Prostate gland (tissue), 2 donors: ENCODE measurements at regions not wholly inside any gene's neighbourhood (a gene's known extent, or its start where the extent isn't known, plus 50 kb on each side); places are given as distances from the start of the nearest gene placed in this dataset.

Experiments
- DNase-seq: peaks from one replicate; pipeline ENCODE4 v3.0.0-alpha.2; 2019; ENCODE audit warnings: low spot score
- H3K27ac ChIP-seq, 2 donors: fragments of 200-600 bp; sonication (generic); 2 replicates each; pipeline ENCODE4 v1.5.1; 2017 to 2019
- H3K27me3 ChIP-seq: fragments of 200-600 bp; sonication (generic); replicated peaks from 2 replicates; pipeline ENCODE4 v1.5.1; 2019; ENCODE audit not compliant: insufficient read depth
- H3K36me3 ChIP-seq, 2 donors: fragments of 200-600 bp; sonication (generic); 1 replicate in 1 of 2; 2 replicates in 1 of 2; pipeline versions ENCODE4 v1.5.1 to v1.8.1; 2017 to 2019
- H3K4me1 ChIP-seq: fragments of 200-600 bp; sonication (generic); replicated peaks from 2 replicates; pipeline ENCODE4 v1.5.1; 2019
- H3K4me3 ChIP-seq, 2 donors: fragments of 200-600 bp; sonication (generic); 2 replicates each; pipeline ENCODE4 v1.5.1; 2017 to 2019
- H3K9me3 ChIP-seq: fragments of 200-600 bp; sonication (generic); 2 replicates; pipeline ENCODE4 v1.5.1; 2017
- POLR2A ChIP-seq: fragments of 450-650 bp; IDR thresholded peaks from one replicate; pipeline ENCODE4 v1.6.1; 2016; ENCODE audit warnings: antibody characterized with exemption, mild to moderate bottlenecking
- POLR2AphosphoS5 ChIP-seq: sonication (generic); formaldehyde crosslinking; IDR thresholded peaks from one replicate; pipeline ENCODE4 v1.6.1; 2017; ENCODE audit warnings: antibody characterized with exemption
- WGBS: methylation state at CpG from one replicate; pipeline ENCODE4 v1.1.5; 2018; 5-methylcytosine and 5-hydroxymethylcytosine counted together
- intact Hi-C: fragments of 100-400 bp; cut with DNase I; formaldehyde crosslinking; loops from one replicate; pipeline ENCODE4 v1.14.2; 2022
- TF ChIP-seq, protein P1 (sequence below), 4 experiments: fragments of 200-600 bp in 2 of 4; fragments of 450-650 bp in 2 of 4; sonication (generic) in 2 of 4; IDR thresholded peaks; 1 replicate in 3 of 4; 2 replicates in 1 of 4; pipeline ENCODE4 v1.5.1; 2016 to 2019; ENCODE audit warnings: antibody characterized with exemption in 4 of 4, mild to moderate bottlenecking in 2 of 4, moderate library complexity in 2 of 4

DNA sequence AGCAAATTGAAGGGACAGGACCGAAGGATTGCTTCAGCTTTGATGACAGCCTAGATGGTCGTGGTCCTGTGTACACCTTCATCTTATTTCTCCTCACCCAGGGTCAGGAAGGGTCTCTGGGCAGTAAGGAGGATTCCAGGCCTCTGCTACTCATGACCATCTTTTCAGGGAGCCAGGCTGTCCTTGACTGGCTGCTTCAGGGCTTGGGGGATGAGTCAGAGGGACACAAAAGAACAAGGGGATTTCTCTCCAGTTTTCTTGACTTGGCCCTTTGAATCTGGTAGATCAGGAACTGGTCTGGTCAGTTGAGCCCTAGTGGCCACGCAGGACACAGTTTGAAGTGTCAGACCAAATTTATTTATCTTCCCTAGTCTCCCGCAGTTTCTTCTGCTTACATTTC, 402.1 kb upstream of the CHD6 start:
- 54% methylated on average over 4 of the region's 4 CpGs for WGBS
- no peaks in the 10 kb centered on the region for H3K36me3 ChIP-seq
- no peak for TF ChIP-seq POLR2AphosphoS5
- TF ChIP-seq, protein P1, sequence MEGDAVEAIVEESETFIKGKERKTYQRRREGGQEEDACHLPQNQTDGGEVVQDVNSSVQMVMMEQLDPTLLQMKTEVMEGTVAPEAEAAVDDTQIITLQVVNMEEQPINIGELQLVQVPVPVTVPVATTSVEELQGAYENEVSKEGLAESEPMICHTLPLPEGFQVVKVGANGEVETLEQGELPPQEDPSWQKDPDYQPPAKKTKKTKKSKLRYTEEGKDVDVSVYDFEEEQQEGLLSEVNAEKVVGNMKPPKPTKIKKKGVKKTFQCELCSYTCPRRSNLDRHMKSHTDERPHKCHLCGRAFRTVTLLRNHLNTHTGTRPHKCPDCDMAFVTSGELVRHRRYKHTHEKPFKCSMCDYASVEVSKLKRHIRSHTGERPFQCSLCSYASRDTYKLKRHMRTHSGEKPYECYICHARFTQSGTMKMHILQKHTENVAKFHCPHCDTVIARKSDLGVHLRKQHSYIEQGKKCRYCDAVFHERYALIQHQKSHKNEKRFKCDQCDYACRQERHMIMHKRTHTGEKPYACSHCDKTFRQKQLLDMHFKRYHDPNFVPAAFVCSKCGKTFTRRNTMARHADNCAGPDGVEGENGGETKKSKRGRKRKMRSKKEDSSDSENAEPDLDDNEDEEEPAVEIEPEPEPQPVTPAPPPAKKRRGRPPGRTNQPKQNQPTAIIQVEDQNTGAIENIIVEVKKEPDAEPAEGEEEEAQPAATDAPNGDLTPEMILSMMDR (IDR thresholded peaks at IDR 0.05) = no peak
- no peak for TF ChIP-seq POLR2A
- no peak overlapping the region for H3K4me3 ChIP-seq
- intact Hi-C loops = no loop called here
- H3K4me1 ChIP-seq = no peaks in the 10 kb centered on the region
- no peaks in the 10 kb centered on the region for H3K9me3 ChIP-seq
- no peak for DNase-seq
- H3K27me3 ChIP-seq = peaks cover 3% of the 10 kb centered on the region
- H3K27ac ChIP-seq = no peak overlapping the region

DNA sequence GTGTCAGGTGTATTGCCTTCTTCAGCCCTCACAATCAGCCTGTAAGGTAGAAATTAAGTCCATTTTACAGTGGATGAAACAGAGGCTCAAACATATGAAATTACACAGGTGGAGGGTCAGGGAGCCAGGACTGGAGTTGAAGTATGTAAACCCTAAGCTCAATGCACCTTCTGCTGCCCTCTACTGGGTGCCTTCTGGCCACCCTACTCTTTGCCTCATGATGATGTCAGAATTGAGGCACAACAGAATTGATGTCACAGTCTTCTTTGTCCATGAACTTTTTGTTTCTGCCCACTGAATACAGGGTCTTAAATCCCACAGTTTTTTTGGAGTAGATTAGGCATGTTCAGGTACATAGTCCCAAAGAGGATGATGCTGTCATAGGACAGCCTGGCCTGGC, 400.8 kb upstream of the CHD6 start:
- H3K9me3 ChIP-seq = no peaks in the 10 kb centered on the region
- no peaks in the 10 kb centered on the region for H3K36me3 ChIP-seq
- peaks cover 3% of the 10 kb centered on the region for H3K27me3 ChIP-seq
- no peak overlapping the region for H3K4me3 ChIP-seq
- no peak overlapping the region for H3K27ac ChIP-seq
- intact Hi-C loops = no loop called here
- DNase-seq = no peak
- H3K4me1 ChIP-seq = no peaks in the 10 kb centered on the region
- TF ChIP-seq POLR2AphosphoS5 (no peak), POLR2A (no peak)
- TF ChIP-seq, protein P1 (IDR thresholded peaks at IDR 0.05) = no peak

DNA sequence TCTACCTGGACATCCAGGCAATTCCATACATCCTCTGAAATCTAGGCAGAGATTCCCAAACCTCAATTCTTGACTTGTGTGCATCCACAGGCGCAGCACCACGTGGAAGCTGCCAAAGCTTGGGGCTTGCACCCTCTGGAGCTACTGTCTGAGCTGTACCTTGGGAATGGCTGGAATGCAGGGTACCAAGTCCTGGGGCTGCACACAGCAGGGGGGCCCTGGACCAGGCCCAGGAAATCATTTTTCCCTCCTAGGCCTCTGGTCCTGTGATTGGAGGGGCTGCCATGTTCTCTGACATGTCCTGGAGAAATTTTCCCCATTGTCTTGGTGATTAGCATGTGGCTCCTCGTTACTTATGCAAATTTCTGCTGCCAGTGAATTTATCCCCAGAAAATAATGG, 391.9 kb upstream of the CHD6 start:
- DNase-seq = no peak
- no peaks in the 10 kb centered on the region for H3K36me3 ChIP-seq
- H3K27me3 ChIP-seq = no peaks in the 10 kb centered on the region
- WGBS = 74% methylated on average over 3 of the region's 3 CpGs
- no peak overlapping the region for H3K27ac ChIP-seq
- no peak overlapping the region for H3K4me3 ChIP-seq
- intact Hi-C loops = no loop called here
- H3K9me3 ChIP-seq = no peaks in the 10 kb centered on the region
- TF ChIP-seq, protein P1 (IDR thresholded peaks at IDR 0.05) = no peak
- TF ChIP-seq POLR2A (no peak), POLR2AphosphoS5 (no peak)
- no peaks in the 10 kb centered on the region for H3K4me1 ChIP-seq

DNA sequence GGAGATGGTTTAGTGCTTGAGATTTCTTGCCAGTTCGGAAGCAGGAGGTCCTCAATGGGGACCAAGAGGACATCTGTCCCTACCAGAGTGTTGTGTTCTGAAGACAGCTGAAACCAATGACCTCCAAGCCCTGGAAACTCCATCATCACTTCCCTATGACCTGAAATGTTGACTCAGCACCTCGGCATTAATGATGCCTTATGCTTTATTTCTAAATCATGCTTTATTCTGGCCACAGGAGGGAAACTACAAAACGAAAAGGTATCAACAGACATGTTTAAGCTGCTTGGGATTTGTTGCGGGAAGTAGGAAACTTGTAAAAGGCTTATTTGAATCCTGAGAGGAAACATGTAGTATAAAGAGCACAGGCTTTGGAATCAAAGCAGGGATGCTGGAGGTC, 389.1 kb upstream of the CHD6 start:
- H3K27me3 ChIP-seq = no peaks in the 10 kb centered on the region
- H3K27ac ChIP-seq = no peak overlapping the region
- H3K36me3 ChIP-seq = no peaks in the 10 kb centered on the region
- intact Hi-C loops = no loop called here
- DNase-seq = no peak
- WGBS = 76% methylated on average over 4 of the region's 4 CpGs
- H3K4me3 ChIP-seq = no peak overlapping the region
- no peaks in the 10 kb centered on the region for H3K4me1 ChIP-seq
- TF ChIP-seq POLR2AphosphoS5 (no peak), POLR2A (no peak)
- TF ChIP-seq, protein P1 (IDR thresholded peaks at IDR 0.05) = no peak
- no peaks in the 10 kb centered on the region for H3K9me3 ChIP-seq

DNA sequence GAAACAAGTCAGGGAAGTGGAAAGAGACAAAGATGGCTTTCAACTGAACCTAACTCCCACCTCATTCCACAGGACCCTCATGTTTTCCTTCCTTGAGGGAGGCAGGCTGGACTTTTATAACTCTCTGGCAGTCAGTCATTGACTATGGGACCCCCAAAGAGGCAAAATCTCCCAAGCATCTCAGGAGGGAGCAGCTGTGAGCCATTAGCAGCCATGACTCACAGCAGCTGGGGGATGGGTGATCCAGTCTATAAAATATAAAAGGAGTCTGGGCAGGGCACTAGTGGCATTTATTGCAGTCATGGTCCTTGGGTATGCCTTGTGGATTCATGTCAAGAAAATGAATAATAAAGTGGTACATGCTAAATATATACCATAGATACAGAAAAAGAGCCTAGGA, 387.0 kb upstream of the CHD6 start:
- H3K4me1 ChIP-seq = no peaks in the 10 kb centered on the region
- DNase-seq = no peak
- no peak overlapping the region for H3K4me3 ChIP-seq
- no peaks in the 10 kb centered on the region for H3K36me3 ChIP-seq
- TF ChIP-seq POLR2A = no peak
- TF ChIP-seq, protein P1 (IDR thresholded peaks at IDR 0.05) = no peak
- no peak for TF ChIP-seq POLR2AphosphoS5
- H3K9me3 ChIP-seq = no peaks in the 10 kb centered on the region
- intact Hi-C loops = no loop called here
- no peaks in the 10 kb centered on the region for H3K27me3 ChIP-seq
- no peak overlapping the region for H3K27ac ChIP-seq
